ENCODE measurements at regions not wholly inside any gene's neighbourhood (a gene's known extent, or its start where the extent isn't known, plus 50 kb on each side); places are given as distances from the start of the nearest gene placed in this dataset.

DNA sequence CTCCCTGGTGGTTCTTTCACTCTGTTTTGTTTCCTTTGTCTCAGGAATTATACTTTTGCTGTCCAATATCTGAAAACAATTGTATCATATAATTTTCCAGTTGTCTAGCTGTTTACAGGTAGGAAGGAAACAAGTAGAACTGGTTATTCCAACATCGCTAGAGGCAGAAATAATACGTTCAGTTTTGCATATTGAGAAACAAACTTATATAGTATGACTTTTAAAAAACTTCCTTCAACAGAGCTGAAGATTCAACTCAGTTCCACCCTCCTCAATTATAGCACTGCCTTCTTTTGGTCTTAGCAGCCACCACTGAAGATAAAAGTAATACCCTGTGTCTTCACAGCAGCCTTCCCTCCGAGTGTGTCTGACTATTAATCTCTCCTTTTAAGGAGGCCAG lies 214.3 kb downstream of the EFCAB11 start:
- no peak for TF ChIP-seq MTA2 (IDR thresholded peaks at IDR 0.05; ENCODE audit: low read depth)
- TF ChIP-seq, protein P1, sequence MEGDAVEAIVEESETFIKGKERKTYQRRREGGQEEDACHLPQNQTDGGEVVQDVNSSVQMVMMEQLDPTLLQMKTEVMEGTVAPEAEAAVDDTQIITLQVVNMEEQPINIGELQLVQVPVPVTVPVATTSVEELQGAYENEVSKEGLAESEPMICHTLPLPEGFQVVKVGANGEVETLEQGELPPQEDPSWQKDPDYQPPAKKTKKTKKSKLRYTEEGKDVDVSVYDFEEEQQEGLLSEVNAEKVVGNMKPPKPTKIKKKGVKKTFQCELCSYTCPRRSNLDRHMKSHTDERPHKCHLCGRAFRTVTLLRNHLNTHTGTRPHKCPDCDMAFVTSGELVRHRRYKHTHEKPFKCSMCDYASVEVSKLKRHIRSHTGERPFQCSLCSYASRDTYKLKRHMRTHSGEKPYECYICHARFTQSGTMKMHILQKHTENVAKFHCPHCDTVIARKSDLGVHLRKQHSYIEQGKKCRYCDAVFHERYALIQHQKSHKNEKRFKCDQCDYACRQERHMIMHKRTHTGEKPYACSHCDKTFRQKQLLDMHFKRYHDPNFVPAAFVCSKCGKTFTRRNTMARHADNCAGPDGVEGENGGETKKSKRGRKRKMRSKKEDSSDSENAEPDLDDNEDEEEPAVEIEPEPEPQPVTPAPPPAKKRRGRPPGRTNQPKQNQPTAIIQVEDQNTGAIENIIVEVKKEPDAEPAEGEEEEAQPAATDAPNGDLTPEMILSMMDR (IDR thresholded peaks at IDR 0.05 in 2 of 3, conservative IDR thresholded peaks at IDR 0.05 in 1 of 3; ENCODE audit: control insufficient read depth in 2 of 3, extremely low read depth in 1 of 3, insufficient read depth in 1 of 3, low read depth in 3 of 3, low read length in 3 of 3), result no peak

Data from GM12878 (cell line).